DMS153 treated with DMSO at 0.1 percent for 48 hours (cell line): ENCODE measurements at regions not wholly inside any gene's neighbourhood (a gene's known extent, or its start where the extent isn't known, plus 50 kb on each side); places are given as distances from the start of the nearest gene placed in this dataset.
"Not testable (repeated sequence)": the region's sequence is repeated elsewhere in the genome, so short reads cannot be mapped to it uniquely, and the experiment has no call there.

Experiments used
- DNase-seq: peaks from one replicate; lab custom pipeline; 2025; ENCODE audit not compliant: unreplicated experiment; lab: John Stamatoyannopoulos, UW

GRCh38 chr19:33866696-33867095 lies 70.0 kb downstream of the KCTD15 start:
- no peak for DNase-seq

GRCh38 chr19:33868076-33868735 lies 71.5 kb downstream of the KCTD15 start:
- DNase-seq = no peak

- no peak for DNase-seq
Measured at GRCh38 chr19:33868788-33869412, 72.2 kb downstream of the KCTD15 start.

- not testable (repeated sequence) for DNase-seq
Measured at GRCh38 chr19:33870298-33870932, 73.7 kb downstream of the KCTD15 start.

DNA sequence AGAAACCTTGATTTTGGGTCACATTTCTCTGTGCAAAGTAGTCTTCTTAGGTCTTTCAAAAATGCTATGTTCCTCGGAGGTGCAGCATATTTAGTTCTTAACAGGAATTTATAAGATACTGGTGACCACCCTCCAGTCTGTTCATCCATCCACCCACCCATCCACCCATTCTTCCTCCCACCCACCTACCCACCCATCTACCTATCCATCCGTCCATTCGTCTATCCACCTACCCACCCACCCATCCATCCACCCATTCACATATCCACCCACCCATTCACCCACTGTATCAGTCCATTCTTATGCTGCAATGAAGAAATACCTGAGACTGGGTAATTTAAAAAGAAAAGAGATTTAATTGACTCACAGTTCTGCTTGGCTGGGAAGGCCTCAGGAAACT lies 74.9 kb downstream of the KCTD15 start:
- DNase-seq = no peak

GRCh38 chr19:33872445-33873320 lies 76.0 kb downstream of the KCTD15 start:
- DNase-seq = no peak

GRCh38 chr19:33875071-33875470 lies 78.4 kb downstream of the KCTD15 start:
- no peak for DNase-seq

- DNase-seq = no peak
Measured at GRCh38 chr19:33876192-33876591, 79.5 kb downstream of the KCTD15 start.

GRCh38 chr19:33878030-33878544 lies 81.4 kb downstream of the KCTD15 start:
- no peak for DNase-seq

DNA sequence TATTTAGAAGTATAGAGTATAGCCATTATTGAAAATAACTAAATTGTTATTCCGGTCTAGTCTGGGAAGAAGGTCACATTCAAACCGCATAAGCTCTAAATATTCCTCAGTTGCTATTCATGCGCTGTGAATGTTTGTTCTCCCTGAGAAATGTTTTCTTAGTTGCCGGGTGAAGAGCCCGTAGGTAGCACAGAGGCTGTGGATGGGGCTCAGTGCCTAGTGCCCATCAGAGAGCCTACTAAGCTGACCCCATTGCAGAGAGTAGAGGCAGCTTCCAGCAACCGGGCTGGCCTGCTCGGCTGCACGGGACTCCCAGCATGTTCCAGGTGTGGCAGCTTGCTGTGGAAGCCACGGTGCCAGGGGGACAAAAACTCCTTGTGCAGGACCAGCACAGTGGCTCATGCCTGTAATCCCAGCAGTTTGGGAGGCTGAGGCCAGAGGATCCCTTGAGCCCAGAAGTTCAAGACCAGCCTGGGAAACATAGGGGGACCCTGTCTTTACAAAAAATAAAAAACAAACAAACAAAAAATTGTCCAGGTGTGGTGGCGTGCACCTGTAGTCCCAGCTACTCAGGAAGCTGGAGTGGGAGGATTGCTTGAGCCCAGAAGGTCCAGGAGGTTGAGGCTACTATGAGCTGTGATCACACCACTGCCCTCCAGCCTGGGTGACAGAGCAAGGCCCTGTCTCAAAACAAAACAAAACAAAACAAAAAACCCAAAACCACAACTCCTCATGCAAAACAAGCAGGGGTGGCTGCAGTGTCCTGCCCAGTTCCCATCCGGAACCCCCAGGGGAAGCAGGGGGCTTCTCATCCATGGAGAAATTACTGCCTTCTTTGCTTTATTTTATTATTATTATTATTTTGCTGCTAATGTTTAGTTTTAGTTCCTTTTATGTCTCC lies 82.5 kb downstream of the KCTD15 start:
- DNase-seq = no peak

DNA sequence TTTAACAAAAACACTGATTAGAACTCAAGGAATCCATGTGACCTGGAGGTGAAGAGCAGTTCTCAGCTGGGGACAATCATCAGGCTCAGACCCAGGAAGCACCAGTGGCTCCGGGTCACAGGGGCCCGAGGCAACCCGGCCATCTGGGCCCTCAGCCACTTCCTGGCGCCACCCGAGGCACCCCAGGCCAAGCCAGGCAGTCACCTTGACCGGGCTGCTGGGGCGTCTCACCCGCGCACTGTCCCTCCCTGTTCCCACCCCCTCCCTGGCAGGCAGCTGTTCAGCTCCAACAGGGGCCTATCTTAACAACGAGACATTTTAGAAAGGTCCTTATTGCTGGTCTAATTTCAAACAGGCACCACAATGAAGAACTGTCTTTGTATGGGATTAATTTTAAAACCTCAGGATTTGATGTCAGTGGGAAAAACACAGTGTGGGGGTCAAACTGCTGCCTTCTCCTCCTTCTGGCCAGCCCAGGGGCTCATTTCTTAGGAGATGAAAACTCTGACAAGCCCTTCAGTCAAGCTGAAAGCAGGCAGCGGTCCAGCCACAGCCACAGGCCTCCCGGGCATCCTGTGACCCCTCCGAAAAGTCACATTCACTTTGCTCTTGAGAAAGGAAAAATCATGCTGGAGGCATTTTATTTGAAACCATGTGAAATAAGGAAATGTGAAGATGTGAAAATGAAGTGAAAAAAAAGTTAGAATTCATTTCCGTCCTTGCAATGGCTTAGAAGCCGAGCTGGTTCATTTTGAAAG lies 83.3 kb downstream of the KCTD15 start:
- no peak for DNase-seq

DNA sequence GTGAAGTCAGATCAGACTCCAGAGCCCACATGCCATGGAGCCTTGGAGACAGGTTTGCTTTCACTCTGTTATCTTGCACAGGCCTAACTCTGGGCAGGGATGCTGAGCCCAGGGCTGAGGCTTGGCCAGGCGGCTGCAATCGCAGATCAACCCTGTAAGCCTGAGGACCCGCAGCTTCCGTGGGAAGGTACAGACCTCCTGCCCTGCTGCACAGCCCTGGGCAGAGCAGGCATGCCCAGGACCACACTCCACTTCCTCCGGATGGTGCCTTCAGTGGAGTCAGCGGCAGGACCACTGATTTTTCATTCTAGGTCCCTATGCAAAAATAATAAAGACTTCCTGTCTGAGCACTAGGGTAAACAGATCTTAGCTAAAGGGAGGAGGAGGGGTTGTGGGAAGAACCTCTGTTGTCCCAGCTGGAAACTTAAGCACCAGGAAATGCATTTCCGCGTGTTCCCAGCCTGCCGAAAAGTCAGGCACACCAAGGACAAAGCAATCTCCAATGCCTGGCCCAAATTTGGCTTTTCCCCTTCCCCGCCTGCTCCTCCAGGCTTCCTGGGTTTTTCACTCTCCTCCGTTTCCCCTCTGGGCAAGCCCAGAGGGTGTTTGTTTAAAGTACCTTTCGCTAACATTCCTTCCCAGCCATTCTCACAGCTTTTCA lies 87.3 kb downstream of the KCTD15 start:
- DNase-seq = peak; percentile 17

GRCh38 chr19:33885236-33885635 lies 88.6 kb downstream of the KCTD15 start:
- no peak for DNase-seq

- DNase-seq = no peak
Measured at GRCh38 chr19:33887891-33888290, 91.2 kb downstream of the KCTD15 start.

DNA sequence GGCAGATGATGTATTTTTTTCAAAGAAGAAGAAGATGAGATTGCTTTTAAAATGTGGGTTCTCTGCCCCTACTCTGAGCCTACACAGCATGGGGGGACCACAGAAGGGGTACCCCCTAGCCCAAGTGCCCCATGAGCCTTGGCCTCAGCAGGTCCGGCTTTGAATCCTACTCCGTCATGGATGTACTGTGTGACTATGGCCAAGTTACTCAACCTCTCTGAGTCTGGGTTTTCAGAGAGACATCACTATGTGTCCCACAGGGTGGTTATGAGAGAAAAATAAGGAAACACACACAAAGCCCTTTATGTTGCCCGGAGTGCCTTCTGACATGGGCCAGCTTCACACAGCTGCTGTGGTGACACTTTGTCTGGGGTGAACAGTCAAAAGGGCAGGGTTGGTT lies 92.0 kb downstream of the KCTD15 start:
- no peak for DNase-seq

- no peak for DNase-seq
Measured at GRCh38 chr19:33890569-33890968, 93.9 kb downstream of the KCTD15 start.

- no peak for DNase-seq
Measured at GRCh38 chr19:33891773-33892172, 95.1 kb downstream of the KCTD15 start.

GRCh38 chr19:33894787-33895186 lies 98.1 kb downstream of the KCTD15 start:
- DNase-seq = no peak

DNA sequence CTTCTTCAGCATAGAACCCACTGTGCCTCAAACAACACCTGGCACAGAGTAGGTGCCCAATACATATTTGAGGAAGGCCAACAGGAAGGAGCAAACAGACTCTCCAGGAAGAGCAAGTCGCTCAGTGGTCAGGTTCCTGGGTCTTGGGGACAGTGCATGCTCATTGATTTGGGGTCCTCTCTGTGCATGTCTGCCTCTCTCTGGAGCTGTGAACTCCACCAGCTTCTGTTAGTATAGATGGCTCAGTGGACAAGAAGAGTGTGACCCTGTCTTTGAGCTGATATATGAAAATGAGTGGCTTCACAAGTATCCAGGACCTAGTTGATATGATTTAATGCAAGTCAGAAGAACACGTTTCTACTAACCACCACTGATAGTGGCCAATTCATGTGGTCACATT lies 98.7 kb downstream of the KCTD15 start:
- DNase-seq = no peak
